Caco-2 (cell line): ENCODE measurements at regions not wholly inside any gene's neighbourhood (a gene's known extent, or its start where the extent isn't known, plus 50 kb on each side); places are given as distances from the start of the nearest gene placed in this dataset.

ENCODE experiments used
- BruUV-seq: library from RNA; stranded (reverse); fragments of 400-500 nt; replicated peaks from 2 replicates; lab custom pipeline; 2021; lab: Mats Ljungman, UMichigan
- CTCF ChIA-PET: fragments of 300-600 bp; sonication (Branson Sonifier 250); formaldehyde crosslinking; loops from one replicate; lab custom pipeline; 2022; ENCODE audit warnings: antibody characterized with exemption; lab: Charles Lee
- POLR2A ChIA-PET: fragments of 300-600 bp; sonication (Branson Sonifier 250); formaldehyde crosslinking; loops from one replicate; lab custom pipeline; 2022; ENCODE audit warnings: antibody characterized with exemption; lab: Charles Lee
- DNase-seq, 2 experiments: peaks; one replicate each; pipeline versions ENCODE4 v3.0.0 to v3.0.0-alpha.2; 2020 to 2022
- H3K27me3 ChIP-seq: replicated peaks from 2 replicates; pipeline ENCODE4 v1.6.0; 2011; ENCODE audit warnings: low read length; ENCODE audit not compliant: control insufficient read depth, insufficient read depth
- H3K36me3 ChIP-seq: 2 replicates; pipeline ENCODE4 v1.5.1; 2011; ENCODE audit warnings: low read length; ENCODE audit not compliant: control insufficient read depth, insufficient read depth
- H3K4me1 ChIP-seq: fragments of 250-450 bp; sonication (Bioruptor Pico); 2 replicates; pipeline ENCODE4 v1.5.1; 2020; ENCODE audit warnings: mild to moderate bottlenecking
- H3K4me3 ChIP-seq: 2 replicates; pipeline ENCODE4 v1.5.1; 2011; ENCODE audit warnings: low read depth, mild to moderate bottlenecking, control low read depth, low read length
- H3K9me3 ChIP-seq: fragments of 250-450 bp; sonication (Bioruptor Pico); 2 replicates; pipeline ENCODE4 v1.5.1; 2020; ENCODE audit warnings: mild to moderate bottlenecking, moderate library complexity
- H3K27ac Mint-ChIP-seq: one replicate; pipeline ENCODE4 v1.8.0; 2022; ENCODE audit warnings: mixed read lengths; ENCODE audit not compliant: unreplicated experiment
- H3K27me3 Mint-ChIP-seq: one replicate; pipeline ENCODE4 v1.8.0; 2022; ENCODE audit warnings: mixed read lengths; ENCODE audit not compliant: insufficient read depth, unreplicated experiment
- H3K36me3 Mint-ChIP-seq: one replicate; pipeline ENCODE4 v1.8.0; 2022; ENCODE audit warnings: mild to moderate bottlenecking, mixed read lengths; ENCODE audit not compliant: insufficient read depth, unreplicated experiment
- H3K4me1 Mint-ChIP-seq: one replicate; pipeline ENCODE4 v1.8.0; 2022; ENCODE audit warnings: low read depth, mixed read lengths; ENCODE audit not compliant: unreplicated experiment
- H3K4me3 Mint-ChIP-seq: one replicate; pipeline ENCODE4 v1.8.0; 2022; ENCODE audit warnings: mild to moderate bottlenecking, moderate library complexity, mixed read lengths; ENCODE audit not compliant: unreplicated experiment
- H3K9me3 Mint-ChIP-seq: one replicate; pipeline ENCODE4 v1.8.0; 2022; ENCODE audit warnings: mixed read lengths; ENCODE audit not compliant: unreplicated experiment
- CTCF ChIP-seq, 2 experiments: fragments of 200-600 bp in 1 of 2; IDR thresholded peaks; 1 replicate in 1 of 2; 2 replicates in 1 of 2; pipeline versions ENCODE4 v1.5.1 to v1.8.0; 2011 to 2022; ENCODE audit warnings: antibody characterized with exemption in 1 of 2, control low read depth in 1 of 2, inconsistent platforms in 1 of 2, low read depth in 1 of 2, low read length in 1 of 2, mild to moderate bottlenecking in 1 of 2, moderate library complexity in 1 of 2; ENCODE audit not compliant: insufficient read depth in 1 of 2, severe bottlenecking in 1 of 2, unreplicated experiment in 1 of 2
- intact Hi-C: fragments of 100-400 bp; cut with micrococcal nuclease; formaldehyde crosslinking; loops from one replicate; pipeline ENCODE4 v1.10.0; 2022; ENCODE audit not compliant: unreplicated experiment

- intact Hi-C loops, result no loop called here
- H3K9me3 ChIP-seq, result no peaks in the 10 kb centered on the region
- peaks cover 7% of the 10 kb centered on the region for H3K4me1 Mint-ChIP-seq
- no peak overlapping the region for H3K4me3 Mint-ChIP-seq
- H3K27me3 ChIP-seq, result no peaks in the 10 kb centered on the region
- H3K27ac Mint-ChIP-seq, result no peak overlapping the region
- no peaks in the 10 kb centered on the region for H3K36me3 Mint-ChIP-seq
- POLR2A ChIA-PET, result no interaction called here
- peaks cover 10% of the 10 kb centered on the region for H3K9me3 Mint-ChIP-seq
- no peaks in the 10 kb centered on the region for H3K36me3 ChIP-seq
- peaks cover 5% of the 10 kb centered on the region for H3K27me3 Mint-ChIP-seq
- H3K4me3 ChIP-seq, result no peak overlapping the region
- no peaks in the 10 kb centered on the region for H3K4me1 ChIP-seq
- CTCF ChIA-PET, result no interaction called here
- no TSS peak for BruUV-seq
- DNase-seq, result no peak
- TF ChIP-seq CTCF (IDR thresholded peaks at IDR 0.05; ENCODE audit: insufficient read depth in 1 of 2, low read depth in 1 of 2, low read length in 1 of 2, severe bottlenecking in 1 of 2, unreplicated experiment in 1 of 2), result no peak
These were observed 265.4 kb downstream of the DTWD2 start for GRCh38 chr5:118723021-118723338.

GRCh38 chr5:118722122-118723020 is 266.0 kb downstream of the DTWD2 start:
- no peak for TF ChIP-seq CTCF (IDR thresholded peaks at IDR 0.05; ENCODE audit: insufficient read depth in 1 of 2, low read depth in 1 of 2, low read length in 1 of 2, severe bottlenecking in 1 of 2, unreplicated experiment in 1 of 2)
- peaks cover 10% of the 10 kb centered on the region for H3K9me3 Mint-ChIP-seq
- no peaks in the 10 kb centered on the region for H3K36me3 Mint-ChIP-seq
- no peak overlapping the region for H3K27ac Mint-ChIP-seq
- H3K9me3 ChIP-seq, result no peaks in the 10 kb centered on the region
- H3K4me3 Mint-ChIP-seq, result no peak overlapping the region
- intact Hi-C loops, result no loop called here
- CTCF ChIA-PET, result no interaction called here
- no peak for DNase-seq
- H3K27me3 Mint-ChIP-seq, result no peaks in the 10 kb centered on the region
- H3K4me1 Mint-ChIP-seq, result peaks cover under 1% of the 10 kb centered on the region
- H3K4me3 ChIP-seq, result no peak overlapping the region
- POLR2A ChIA-PET, result no interaction called here
- no peaks in the 10 kb centered on the region for H3K27me3 ChIP-seq
- no peaks in the 10 kb centered on the region for H3K4me1 ChIP-seq
- BruUV-seq, result no TSS peak
- no peaks in the 10 kb centered on the region for H3K36me3 ChIP-seq

GRCh38 chr5:118711727-118712126 is 276.6 kb downstream of the DTWD2 start:
- intact Hi-C loops, result no loop called here
- POLR2A ChIA-PET, result no interaction called here
- Histone ChIP-seq H3K27me3 (no peaks in the 10 kb centered on the region), H3K9me3 (peaks cover 7% of the 10 kb centered on the region; the same call in 1 of the 2 replicates), H3K4me1 (no peaks in the 10 kb centered on the region), H3K36me3 (no peaks in the 10 kb centered on the region), H3K4me3 (no peak overlapping the region)
- no peak for TF ChIP-seq CTCF (IDR thresholded peaks at IDR 0.05; ENCODE audit: insufficient read depth in 1 of 2, low read depth in 1 of 2, low read length in 1 of 2, severe bottlenecking in 1 of 2, unreplicated experiment in 1 of 2)
- Mint-ChIP-seq H3K36me3 (no peaks in the 10 kb centered on the region), H3K27me3 (peaks cover 3% of the 10 kb centered on the region), H3K9me3 (peaks cover 11% of the 10 kb centered on the region), H3K4me1 (no peaks in the 10 kb centered on the region), H3K4me3 (no peak overlapping the region), H3K27ac (no peak overlapping the region)
- CTCF ChIA-PET, result no interaction called here
- DNase-seq, result no peak
- no TSS peak for BruUV-seq
